ENCODE measurements at regions not wholly inside any gene's neighbourhood (a gene's known extent, or its start where the extent isn't known, plus 50 kb on each side); places are given as distances from the start of the nearest gene placed in this dataset.
"Not testable (repeated sequence)": the region's sequence is repeated elsewhere in the genome, so short reads cannot be mapped to it uniquely, and the experiment has no call there.

DNA sequence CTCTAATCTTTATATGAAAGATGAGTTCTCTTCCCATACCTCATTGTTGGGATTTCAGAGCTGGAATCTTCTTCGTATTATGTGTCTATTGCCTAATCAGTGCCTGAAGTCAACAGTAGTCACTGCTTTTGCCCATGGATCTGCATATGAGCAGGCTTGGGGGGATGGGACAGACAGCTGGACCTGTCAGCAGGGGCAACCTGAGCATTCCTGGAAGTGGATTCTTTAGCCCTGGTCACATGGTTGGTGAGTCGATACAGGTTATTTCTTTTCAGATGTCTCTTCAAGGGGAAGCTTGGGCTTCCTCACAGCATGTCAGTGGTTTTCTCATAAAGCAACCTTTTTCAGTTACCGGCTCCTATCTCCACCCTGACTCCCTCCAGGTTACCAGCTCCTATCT is 97.3 kb upstream of the RBM19 start:
- WGBS (ENCODE audit: insufficient coverage): 100% methylated on average over 1 of the region's 3 CpGs
- Mint-ChIP-seq H3K36me3 (no peaks in the 10 kb centered on the region), H3K27me3 (peaks cover 3 to 8% of the 10 kb centered on the region in 2 donors), H3K27ac (no peak overlapping the region), H3K9me3 (no peaks in the 10 kb centered on the region), H3K4me1 (no peaks in the 10 kb centered on the region), H3K4me3 (no peak overlapping the region)
- H3K36me3 ChIP-seq (ENCODE audit: control insufficient read depth in 2 of 2, extremely low read depth in 1 of 2, insufficient read depth in 1 of 2, low read length in 1 of 2): no peaks in the 10 kb centered on the region
- no peak for DNase-seq
- H3K4me1 ChIP-seq (ENCODE audit: control insufficient read depth in 1 of 2, extremely low read depth in 1 of 2, insufficient read depth in 2 of 2, low read length in 2 of 2): no peaks in the 10 kb centered on the region
- peaks cover 0 to 11% of the 10 kb centered on the region in 2 experiments for H3K27me3 ChIP-seq (replicated peaks in 1 of 2; ENCODE audit: control insufficient read depth in 2 of 2, extremely low read depth in 1 of 2, insufficient read depth in 2 of 2, low read length in 1 of 2)
- H3K9me3 ChIP-seq: no peaks in the 10 kb centered on the region
- no peak overlapping the region for H3K4me3 ChIP-seq (ENCODE audit: control insufficient read depth in 1 of 2, extremely low read depth in 1 of 2, low read length in 1 of 2)
- ChIA-PET CTCF (no interaction called here), POLR2A (no interaction called here)
- no peak overlapping the region for H3K27ac ChIP-seq (ENCODE audit: low read length)
- ATAC-seq (replicated peaks in 1 of 4): no peak

DNA sequence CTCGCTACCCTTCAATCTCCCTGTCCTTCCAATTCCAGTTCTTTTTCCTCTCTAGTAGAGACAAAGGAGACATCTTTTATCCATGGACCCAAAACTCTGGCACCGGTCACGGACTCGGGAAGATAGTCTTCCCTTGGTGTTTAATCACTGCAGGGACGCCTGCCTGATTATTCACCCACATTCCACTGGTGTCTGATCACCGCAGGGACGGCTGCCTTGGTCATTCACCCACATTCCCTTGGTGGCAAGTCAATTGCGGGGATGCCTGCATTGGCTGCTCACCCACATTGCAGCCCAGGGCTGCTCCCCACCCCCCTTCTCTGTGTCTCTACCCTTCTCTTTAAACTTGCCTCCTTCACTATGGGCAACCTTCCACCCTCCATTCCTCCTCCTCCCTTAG is 90.2 kb upstream of the RBM19 start:
- CTCF ChIA-PET; H3K27me3 ChIP-seq (replicated peaks in 1 of 2; ENCODE audit: control insufficient read depth in 2 of 2, extremely low read depth in 1 of 2, insufficient read depth in 2 of 2, low read length in 1 of 2); H3K36me3 ChIP-seq (ENCODE audit: control insufficient read depth in 2 of 2, extremely low read depth in 1 of 2, insufficient read depth in 1 of 2, low read length in 1 of 2); H3K9me3 ChIP-seq; H3K4me1 Mint-ChIP-seq; H3K4me3 Mint-ChIP-seq; H3K9me3 Mint-ChIP-seq; DNase-seq; H3K4me3 ChIP-seq (ENCODE audit: control insufficient read depth in 1 of 2, extremely low read depth in 1 of 2, low read length in 1 of 2); H3K27ac ChIP-seq (ENCODE audit: low read length); ATAC-seq (replicated peaks in 1 of 4); POLR2A ChIA-PET; H3K27ac Mint-ChIP-seq; H3K36me3 Mint-ChIP-seq; H3K4me1 ChIP-seq (ENCODE audit: control insufficient read depth in 1 of 2, extremely low read depth in 1 of 2, insufficient read depth in 2 of 2, low read length in 2 of 2): not testable (repeated sequence)
- WGBS (ENCODE audit: insufficient coverage): 88% methylated on average over 8 of the region's 8 CpGs
- peaks cover 1 to 12% of the 10 kb centered on the region in 2 donors for H3K27me3 Mint-ChIP-seq

DNA sequence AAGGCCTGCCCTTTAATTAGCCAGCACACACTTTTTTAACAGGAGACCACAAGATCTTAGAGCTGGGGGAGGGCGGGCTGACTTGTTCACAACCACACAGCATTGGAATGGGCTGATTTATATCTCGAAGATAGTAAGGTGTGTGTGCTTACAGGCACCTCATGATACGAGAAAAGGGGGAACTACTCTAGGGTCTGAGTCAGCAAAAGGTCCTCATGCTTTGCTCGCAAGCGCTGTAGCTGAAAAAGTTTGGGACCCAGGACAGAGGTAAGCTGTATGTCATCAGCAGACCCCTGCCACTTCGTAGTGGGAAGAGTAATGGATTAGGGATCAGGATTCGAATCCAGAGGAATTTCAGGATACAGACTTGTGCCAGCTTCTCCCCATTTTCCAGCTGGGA is 88.9 kb upstream of the RBM19 start:
- no peak overlapping the region for H3K4me3 Mint-ChIP-seq
- no peaks in the 10 kb centered on the region for H3K27me3 ChIP-seq (replicated peaks in 1 of 2; ENCODE audit: control insufficient read depth in 2 of 2, extremely low read depth in 1 of 2, insufficient read depth in 2 of 2, low read length in 1 of 2)
- no peaks in the 10 kb centered on the region for H3K4me1 Mint-ChIP-seq
- H3K27ac ChIP-seq (ENCODE audit: low read length): no peak overlapping the region
- 17% methylated on average over 1 of the region's 7 CpGs for WGBS (ENCODE audit: insufficient coverage)
- H3K9me3 Mint-ChIP-seq: no peaks in the 10 kb centered on the region
- no peaks in the 10 kb centered on the region for H3K9me3 ChIP-seq
- no peaks in the 10 kb centered on the region for H3K4me1 ChIP-seq (ENCODE audit: control insufficient read depth in 1 of 2, extremely low read depth in 1 of 2, insufficient read depth in 2 of 2, low read length in 2 of 2)
- ChIA-PET POLR2A (no interaction called here), CTCF (no interaction called here)
- no peaks in the 10 kb centered on the region for H3K36me3 Mint-ChIP-seq
- no peaks in the 10 kb centered on the region for H3K36me3 ChIP-seq (ENCODE audit: control insufficient read depth in 2 of 2, extremely low read depth in 1 of 2, insufficient read depth in 1 of 2, low read length in 1 of 2)
- no peak overlapping the region for H3K27ac Mint-ChIP-seq
- DNase-seq (no peak), ATAC-seq (replicated peaks in 1 of 4) (no peak)
- H3K27me3 Mint-ChIP-seq: peaks cover 1 to 12% of the 10 kb centered on the region in 2 donors
- no peak overlapping the region for H3K4me3 ChIP-seq (ENCODE audit: control insufficient read depth in 1 of 2, extremely low read depth in 1 of 2, low read length in 1 of 2)

DNA sequence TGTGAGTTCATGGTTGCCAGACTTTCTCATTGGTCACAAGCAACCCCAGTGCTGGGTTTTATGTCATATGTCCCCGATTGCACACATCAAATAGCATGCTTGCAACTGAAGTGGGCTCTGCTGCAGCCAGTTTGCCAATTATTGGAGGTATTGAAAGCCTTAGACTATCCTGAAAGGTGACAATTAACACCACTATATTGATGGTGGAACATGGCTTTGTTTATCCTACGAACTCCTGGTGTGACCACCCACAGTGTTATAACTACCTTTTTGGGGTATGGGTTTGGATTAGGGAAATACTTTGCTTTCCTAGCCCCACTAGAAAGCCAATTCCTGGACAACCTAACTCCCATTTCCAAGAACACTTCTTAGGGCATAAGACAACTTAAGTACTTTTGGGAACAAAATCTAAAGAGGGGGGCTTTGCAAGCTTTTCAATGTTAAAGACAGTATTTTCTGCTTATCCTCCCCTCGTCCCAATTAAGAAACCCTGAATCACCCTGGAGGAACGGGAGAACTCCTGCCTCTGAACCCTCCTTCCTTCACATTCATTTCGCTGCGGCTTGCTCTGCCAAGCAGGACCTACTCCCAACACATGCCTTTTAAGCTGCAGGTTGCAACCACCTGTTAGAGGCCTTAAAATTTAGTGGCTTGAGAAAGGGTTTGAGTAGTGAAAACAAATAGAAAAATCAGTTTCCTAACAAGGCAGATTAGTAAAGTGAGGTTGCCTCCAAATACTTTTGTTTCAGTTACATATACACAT is 80.3 kb upstream of the RBM19 start:
- Mint-ChIP-seq H3K4me3 (no peak overlapping the region), H3K4me1 (no peaks in the 10 kb centered on the region), H3K36me3 (no peaks in the 10 kb centered on the region), H3K27me3 (peaks cover 4 to 10% of the 10 kb centered on the region in 2 donors), H3K27ac (no peak overlapping the region), H3K9me3 (no peaks in the 10 kb centered on the region)
- ATAC-seq (replicated peaks in 1 of 4) (no peak), DNase-seq (no peak)
- H3K4me3 ChIP-seq (ENCODE audit: control insufficient read depth in 1 of 2, extremely low read depth in 1 of 2, low read length in 1 of 2): no peak overlapping the region
- WGBS (ENCODE audit: insufficient coverage): no CpG with 5 or more reads among the region's 6 CpGs
- CTCF ChIA-PET: no interaction called here
- POLR2A ChIA-PET: no interaction called here
- H3K9me3 ChIP-seq: no peaks in the 10 kb centered on the region
- no peaks in the 10 kb centered on the region for H3K4me1 ChIP-seq (ENCODE audit: control insufficient read depth in 1 of 2, extremely low read depth in 1 of 2, insufficient read depth in 2 of 2, low read length in 2 of 2)
- H3K27ac ChIP-seq (ENCODE audit: low read length): no peak overlapping the region
- peaks cover 2 to 5% of the 10 kb centered on the region in 2 experiments for H3K27me3 ChIP-seq (replicated peaks in 1 of 2; ENCODE audit: control insufficient read depth in 2 of 2, extremely low read depth in 1 of 2, insufficient read depth in 2 of 2, low read length in 1 of 2)
- no peaks in the 10 kb centered on the region for H3K36me3 ChIP-seq (ENCODE audit: control insufficient read depth in 2 of 2, extremely low read depth in 1 of 2, insufficient read depth in 1 of 2, low read length in 1 of 2)

DNA sequence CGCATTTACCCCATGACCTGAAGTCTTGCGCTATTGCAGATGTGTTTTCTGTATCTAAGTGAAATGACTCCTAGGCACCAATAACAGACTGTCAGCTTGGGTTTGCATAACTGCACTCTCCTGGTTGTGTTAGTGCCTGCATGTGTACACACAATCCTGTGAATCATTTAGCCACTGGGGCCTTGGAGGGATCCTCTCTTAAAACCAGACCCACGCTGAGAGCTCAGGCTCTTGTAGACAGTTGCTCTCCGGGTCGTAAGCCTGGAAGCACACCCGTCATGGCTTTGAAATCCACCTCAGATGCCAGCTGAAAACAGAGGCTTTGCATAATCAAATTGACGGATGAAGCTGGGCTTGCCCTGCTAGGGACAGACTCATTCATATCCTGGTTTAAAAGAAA is 79.2 kb upstream of the RBM19 start:
- Mint-ChIP-seq H3K4me1 (no peaks in the 10 kb centered on the region), H3K27ac (no peak overlapping the region), H3K9me3 (no peaks in the 10 kb centered on the region), H3K27me3 (peaks cover 4 to 10% of the 10 kb centered on the region in 2 donors), H3K36me3 (no peaks in the 10 kb centered on the region), H3K4me3 (no peak overlapping the region)
- ChIA-PET POLR2A (no interaction called here), CTCF (interaction anchor here in 1 of 2 donors (0.6 kb wide), 1 partner anchor 34 kb away, joined by 3 read pairs; no protein-coding TSS in a partner anchor)
- WGBS (ENCODE audit: insufficient coverage): 80% methylated on average over 3 of the region's 7 CpGs
- no peaks in the 10 kb centered on the region for H3K9me3 ChIP-seq
- peaks cover 2 to 5% of the 10 kb centered on the region in 2 experiments for H3K27me3 ChIP-seq (replicated peaks in 1 of 2; ENCODE audit: control insufficient read depth in 2 of 2, extremely low read depth in 1 of 2, insufficient read depth in 2 of 2, low read length in 1 of 2)
- no peak for ATAC-seq (replicated peaks in 1 of 4)
- no peak overlapping the region for H3K27ac ChIP-seq (ENCODE audit: low read length)
- no peaks in the 10 kb centered on the region for H3K4me1 ChIP-seq (ENCODE audit: control insufficient read depth in 1 of 2, extremely low read depth in 1 of 2, insufficient read depth in 2 of 2, low read length in 2 of 2)
- no peaks in the 10 kb centered on the region for H3K36me3 ChIP-seq (ENCODE audit: control insufficient read depth in 2 of 2, extremely low read depth in 1 of 2, insufficient read depth in 1 of 2, low read length in 1 of 2)
- no peak overlapping the region for H3K4me3 ChIP-seq (ENCODE audit: control insufficient read depth in 1 of 2, extremely low read depth in 1 of 2, low read length in 1 of 2)
- DNase-seq: no peak

DNA sequence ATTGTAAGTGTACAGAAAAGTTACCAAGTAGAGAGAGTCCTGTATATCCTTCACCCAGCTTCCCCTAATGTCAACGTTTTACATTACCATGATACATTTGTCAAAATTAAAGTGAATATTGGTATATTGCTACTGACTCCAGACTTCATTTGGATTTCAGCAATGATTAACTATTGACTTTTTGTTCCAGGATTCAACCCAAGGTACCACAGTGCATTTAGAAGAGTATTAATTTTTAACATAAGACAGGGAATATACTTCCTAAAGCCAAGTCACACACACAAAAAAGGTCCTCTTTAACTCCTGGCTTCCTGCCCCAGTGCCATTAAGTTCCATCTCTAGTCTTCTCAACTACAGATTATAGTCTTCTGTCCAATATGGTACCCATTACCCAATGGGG is 75.5 kb upstream of the RBM19 start:
- no peaks in the 10 kb centered on the region for H3K36me3 ChIP-seq (ENCODE audit: control insufficient read depth in 2 of 2, extremely low read depth in 1 of 2, insufficient read depth in 1 of 2, low read length in 1 of 2)
- DNase-seq: no peak
- Mint-ChIP-seq H3K27me3 (peaks cover 10 to 22% of the 10 kb centered on the region in 2 donors), H3K4me1 (no peaks in the 10 kb centered on the region), H3K36me3 (no peaks in the 10 kb centered on the region), H3K4me3 (no peak overlapping the region), H3K9me3 (no peaks in the 10 kb centered on the region), H3K27ac (no peak overlapping the region)
- H3K27ac ChIP-seq (ENCODE audit: low read length): no peak overlapping the region
- H3K4me1 ChIP-seq (ENCODE audit: control insufficient read depth in 1 of 2, extremely low read depth in 1 of 2, insufficient read depth in 2 of 2, low read length in 2 of 2): no peaks in the 10 kb centered on the region
- ChIA-PET CTCF (no interaction called here), POLR2A (no interaction called here)
- WGBS (ENCODE audit: insufficient coverage): no CpG with 5 or more reads among the region's 1 CpG
- ATAC-seq (replicated peaks in 1 of 4): no peak
- H3K4me3 ChIP-seq (ENCODE audit: control insufficient read depth in 1 of 2, extremely low read depth in 1 of 2, low read length in 1 of 2): no peak overlapping the region
- H3K9me3 ChIP-seq: no peaks in the 10 kb centered on the region
- peaks cover 2 to 13% of the 10 kb centered on the region in 2 experiments for H3K27me3 ChIP-seq (replicated peaks in 1 of 2; ENCODE audit: control insufficient read depth in 2 of 2, extremely low read depth in 1 of 2, insufficient read depth in 2 of 2, low read length in 1 of 2)

DNA sequence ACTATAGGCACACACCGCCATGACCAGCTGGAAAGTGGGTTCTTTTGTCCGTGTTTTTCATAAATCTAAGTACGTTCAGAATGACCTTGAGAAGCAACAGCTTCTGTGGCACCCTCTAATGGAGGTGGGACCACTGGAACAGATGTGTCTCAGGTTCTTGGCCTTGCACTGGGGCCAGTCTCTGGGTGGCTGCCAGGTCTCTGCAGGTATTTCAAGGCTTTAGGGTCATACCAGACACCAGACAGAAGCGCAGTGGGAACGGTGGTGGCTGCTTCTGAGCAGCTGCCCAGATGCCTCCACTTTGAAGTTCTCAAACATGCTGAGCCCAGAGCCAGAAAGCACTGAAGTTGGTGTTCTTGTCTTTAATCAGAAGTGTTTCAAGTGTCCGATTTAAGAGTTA is 75.0 kb upstream of the RBM19 start:
- Mint-ChIP-seq H3K27ac (no peak overlapping the region), H3K4me1 (no peaks in the 10 kb centered on the region)
- no peak for ATAC-seq (replicated peaks in 1 of 4)

More for the DNA sequence above, 75.0 kb upstream of the RBM19 start:
- peaks cover 14 to 25% of the 10 kb centered on the region in 2 donors for H3K27me3 Mint-ChIP-seq
- POLR2A ChIA-PET: interaction anchor here in 1 of 2 donors (0.7 kb wide), 1 partner anchor 23 kb away, joined by 3 read pairs; no protein-coding TSS in a partner anchor
- no peak overlapping the region for H3K4me3 ChIP-seq (ENCODE audit: control insufficient read depth in 1 of 2, extremely low read depth in 1 of 2, low read length in 1 of 2)
- CTCF ChIA-PET: no interaction called here
- H3K27ac ChIP-seq (ENCODE audit: low read length): no peak overlapping the region
- H3K4me1 ChIP-seq (ENCODE audit: control insufficient read depth in 1 of 2, extremely low read depth in 1 of 2, insufficient read depth in 2 of 2, low read length in 2 of 2): no peaks in the 10 kb centered on the region
- peaks cover 2 to 13% of the 10 kb centered on the region in 2 experiments for H3K27me3 ChIP-seq (replicated peaks in 1 of 2; ENCODE audit: control insufficient read depth in 2 of 2, extremely low read depth in 1 of 2, insufficient read depth in 2 of 2, low read length in 1 of 2)
- H3K9me3 Mint-ChIP-seq: no peaks in the 10 kb centered on the region
- WGBS (ENCODE audit: insufficient coverage): 82% methylated on average over 5 of the region's 6 CpGs
- DNase-seq: no peak
- H3K4me3 Mint-ChIP-seq: no peak overlapping the region
- H3K36me3 ChIP-seq (ENCODE audit: control insufficient read depth in 2 of 2, extremely low read depth in 1 of 2, insufficient read depth in 1 of 2, low read length in 1 of 2): no peaks in the 10 kb centered on the region
- H3K9me3 ChIP-seq: no peaks in the 10 kb centered on the region
- no peaks in the 10 kb centered on the region for H3K36me3 Mint-ChIP-seq

Measured in T-cell (primary cell).